ENCODE measurements at regions not wholly inside any gene's neighbourhood (a gene's known extent, or its start where the extent isn't known, plus 50 kb on each side); places are given as distances from the start of the nearest gene placed in this dataset.

GRCh38 chr18:57853133-57853532 is 50.0 kb upstream of the ATP8B1 start:
- TF ChIP-seq, protein P1, sequence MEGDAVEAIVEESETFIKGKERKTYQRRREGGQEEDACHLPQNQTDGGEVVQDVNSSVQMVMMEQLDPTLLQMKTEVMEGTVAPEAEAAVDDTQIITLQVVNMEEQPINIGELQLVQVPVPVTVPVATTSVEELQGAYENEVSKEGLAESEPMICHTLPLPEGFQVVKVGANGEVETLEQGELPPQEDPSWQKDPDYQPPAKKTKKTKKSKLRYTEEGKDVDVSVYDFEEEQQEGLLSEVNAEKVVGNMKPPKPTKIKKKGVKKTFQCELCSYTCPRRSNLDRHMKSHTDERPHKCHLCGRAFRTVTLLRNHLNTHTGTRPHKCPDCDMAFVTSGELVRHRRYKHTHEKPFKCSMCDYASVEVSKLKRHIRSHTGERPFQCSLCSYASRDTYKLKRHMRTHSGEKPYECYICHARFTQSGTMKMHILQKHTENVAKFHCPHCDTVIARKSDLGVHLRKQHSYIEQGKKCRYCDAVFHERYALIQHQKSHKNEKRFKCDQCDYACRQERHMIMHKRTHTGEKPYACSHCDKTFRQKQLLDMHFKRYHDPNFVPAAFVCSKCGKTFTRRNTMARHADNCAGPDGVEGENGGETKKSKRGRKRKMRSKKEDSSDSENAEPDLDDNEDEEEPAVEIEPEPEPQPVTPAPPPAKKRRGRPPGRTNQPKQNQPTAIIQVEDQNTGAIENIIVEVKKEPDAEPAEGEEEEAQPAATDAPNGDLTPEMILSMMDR (IDR thresholded peaks at IDR 0.05): no peak
- Histone ChIP-seq H3K36me3 (no peaks in the 10 kb centered on the region), H3K4me1 (no peaks in the 10 kb centered on the region), H3K27ac (no peak overlapping the region), H3K27me3 (no peaks in the 10 kb centered on the region), H3K9me3 (no peaks in the 10 kb centered on the region), H3K4me3 (no peak overlapping the region)
- intact Hi-C loops (cut with DNase I): no loop called here
- no peak for DNase-seq (ENCODE audit: low spot score in 2 of 2)
